GM23248 (cell line): ENCODE measurements at regions not wholly inside any gene's neighbourhood (a gene's known extent, or its start where the extent isn't known, plus 50 kb on each side); places are given as distances from the start of the nearest gene placed in this dataset.
A peak's percentile ranks its signal among the peaks of the same experiment; 100 is the strongest.

Source experiments
- DNase-seq: peaks from one replicate; pipeline ENCODE4 v3.0.0-alpha.2; 2015
- H2AFZ ChIP-seq: fragments of 200-600 bp; sonication (generic); 2 replicates; pipeline ENCODE4 v1.6.1; 2016; ENCODE audit warnings: antibody characterized with exemption
- H3F3A ChIP-seq: fragments of 200-600 bp; sonication (generic); 2 replicates; pipeline ENCODE4 v1.6.1; 2016; ENCODE audit warnings: mild to moderate bottlenecking, antibody characterized with exemption, mixed run types; ENCODE audit not compliant: insufficient read depth
- H3K27ac ChIP-seq: fragments of 200-600 bp; sonication (generic); 2 replicates; pipeline ENCODE4 v1.5.1; 2016; ENCODE audit warnings: mild to moderate bottlenecking
- H3K27me3 ChIP-seq: fragments of 200-600 bp; sonication (generic); replicated peaks from 2 replicates; pipeline ENCODE4 v1.6.1; 2016; ENCODE audit warnings: mild to moderate bottlenecking; ENCODE audit not compliant: insufficient read depth
- H3K36me3 ChIP-seq: fragments of 200-600 bp; sonication (generic); 2 replicates; pipeline ENCODE4 v1.6.1; 2016; ENCODE audit warnings: low read depth, mild to moderate bottlenecking
- H3K4me1 ChIP-seq: fragments of 200-600 bp; sonication (generic); 2 replicates; pipeline ENCODE4 v1.6.1; 2016; ENCODE audit warnings: mild to moderate bottlenecking; ENCODE audit not compliant: insufficient read depth
- H3K4me2 ChIP-seq: fragments of 200-600 bp; sonication (generic); one replicate; pipeline ENCODE4 v1.6.1; 2016; ENCODE audit warnings: mild to moderate bottlenecking; ENCODE audit not compliant: unreplicated experiment
- H3K4me3 ChIP-seq: fragments of 200-600 bp; sonication (generic); 2 replicates; pipeline ENCODE4 v1.5.1; 2016; ENCODE audit warnings: mild to moderate bottlenecking
- H3K79me2 ChIP-seq: fragments of 200-600 bp; sonication (generic); 2 replicates; pipeline ENCODE4 v1.6.1; 2016; ENCODE audit warnings: mild to moderate bottlenecking; ENCODE audit not compliant: insufficient read depth
- H3K9ac ChIP-seq: fragments of 200-600 bp; sonication (generic); 2 replicates; pipeline ENCODE4 v1.6.1; 2016; ENCODE audit warnings: mild to moderate bottlenecking
- H3K9me2 ChIP-seq: fragments of 200-600 bp; sonication (generic); 2 replicates; pipeline ENCODE4 v1.6.1; 2016; ENCODE audit warnings: mixed run types, mild to moderate bottlenecking, moderate library complexity; ENCODE audit not compliant: insufficient read depth
- H3K9me3 ChIP-seq: fragments of 200-600 bp; sonication (generic); one replicate; pipeline ENCODE4 v1.6.1; 2017; ENCODE audit warnings: low read depth
- H4K20me1 ChIP-seq: fragments of 200-600 bp; sonication (generic); 2 replicates; pipeline ENCODE4 v1.6.0; 2016; ENCODE audit not compliant: insufficient read depth
- EZH2 ChIP-seq: fragments of 200-600 bp; sonication (generic); IDR thresholded peaks from 2 replicates; pipeline ENCODE4 v1.6.1; 2018; ENCODE audit warnings: antibody characterized with exemption, mild to moderate bottlenecking; ENCODE audit not compliant: insufficient read depth, poor library complexity, severe bottlenecking
- EZH2phosphoT487 ChIP-seq: fragments of 200-600 bp; sonication (generic); IDR thresholded peaks from 2 replicates; pipeline ENCODE4 v1.6.1; 2018; ENCODE audit warnings: antibody characterized with exemption, moderate library complexity, mild to moderate bottlenecking, low read depth; ENCODE audit not compliant: insufficient read depth
- WGBS, 2 experiments: methylation state at CpG; one replicate each; pipeline ENCODE4 v1.1.6; 2015 to 2017; ENCODE audit warnings: low lambda C conversion rate in 2 of 2, low coverage in 1 of 2; ENCODE audit errors: missing lambda C conversion rate in 2 of 2; 5-methylcytosine and 5-hydroxymethylcytosine counted together
- in situ Hi-C: fragments of 300-500 bp; cut with MboI; formaldehyde crosslinking; loops from 2 replicates; pipeline ENCODE4 v1.15.0; 2020

- Histone ChIP-seq H4K20me1 (no peaks in the 10 kb centered on the region), H3K4me1 (peaks cover 10% of the 10 kb centered on the region), H3K9me2 (no peaks in the 10 kb centered on the region), H3K36me3 (no peaks in the 10 kb centered on the region), H3K4me3 (peak overlapping the region; percentile 42), H3F3A (peaks cover 4% of the 10 kb centered on the region; the same call in 1 of the 2 replicates), H3K27ac (no peak overlapping the region), H2AFZ (peak overlapping the region; percentile 74), H3K9ac (peak overlapping the region; percentile 5; the same call in 1 of the 2 replicates), H3K27me3 (no peaks in the 10 kb centered on the region), H3K9me3 (no peaks in the 10 kb centered on the region), H3K4me2 (peak overlapping the region; percentile 53), H3K79me2 (no peaks in the 10 kb centered on the region)
- TF ChIP-seq EZH2, result no peak
- no peak for TF ChIP-seq EZH2phosphoT487
- in situ Hi-C loops, result no loop called here
- 0 to 14% methylated on average over 3 of the region's 3 CpGs for WGBS, 2 experiments
- DNase-seq, result peak; percentile 61
These were observed 51.7 kb upstream of the COL8A1 start for GRCh38 chr3:99586701-99587100.

GRCh38 chr3:99579965-99580364 lies 58.4 kb upstream of the COL8A1 start:
- Histone ChIP-seq H3K4me3 (no peak overlapping the region), H3K36me3 (no peaks in the 10 kb centered on the region), H3K9ac (no peak overlapping the region), H3K9me2 (no peaks in the 10 kb centered on the region), H3K27me3 (no peaks in the 10 kb centered on the region), H4K20me1 (no peaks in the 10 kb centered on the region), H3K4me2 (no peak overlapping the region), H2AFZ (no peak overlapping the region), H3K79me2 (no peaks in the 10 kb centered on the region), H3K4me1 (peaks cover 27% of the 10 kb centered on the region), H3K9me3 (no peaks in the 10 kb centered on the region), H3F3A (peaks cover 12% of the 10 kb centered on the region), H3K27ac (no peak overlapping the region)
- DNase-seq, result no peak
- in situ Hi-C loops, result no loop called here
- 43 to 55% methylated on average over 3 of the region's 3 CpGs for WGBS, 2 experiments
- no peak for TF ChIP-seq EZH2phosphoT487
- TF ChIP-seq EZH2, result no peak

DNA sequence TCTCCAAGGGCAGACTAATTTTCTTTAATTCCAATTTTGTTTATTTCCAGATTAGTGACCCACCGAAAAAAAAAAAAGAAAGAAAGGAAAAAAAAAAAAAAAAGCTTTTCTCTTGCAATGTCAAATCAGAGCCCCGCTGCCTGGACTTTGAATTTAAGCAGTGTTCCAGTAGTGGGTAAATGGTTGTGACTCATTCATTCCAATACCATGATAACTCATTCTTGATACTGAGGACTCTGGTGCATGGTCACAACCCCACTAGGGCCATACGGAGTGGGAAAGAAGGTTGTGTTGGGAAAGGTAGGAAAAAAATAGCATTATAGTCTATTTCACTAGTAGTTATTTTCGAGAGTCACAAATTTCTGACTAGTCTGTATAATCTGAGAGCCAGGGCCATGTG lies 59.1 kb upstream of the COL8A1 start:
- in situ Hi-C loops, result no loop called here
- H3K9me2 ChIP-seq, result no peaks in the 10 kb centered on the region
- peak; percentile 65 for DNase-seq
- H3K9ac ChIP-seq, result no peak overlapping the region
- no peak overlapping the region for H3K4me3 ChIP-seq
- no peak overlapping the region for H3K4me2 ChIP-seq
- WGBS, 2 experiments, result 53 to 59% methylated on average over 3 to 4 of the region's 4 CpGs
- H3K79me2 ChIP-seq, result no peaks in the 10 kb centered on the region
- no peaks in the 10 kb centered on the region for H3K36me3 ChIP-seq
- peaks cover 27% of the 10 kb centered on the region for H3K4me1 ChIP-seq
- H3K27ac ChIP-seq, result no peak overlapping the region
- no peaks in the 10 kb centered on the region for H3K27me3 ChIP-seq
- no peaks in the 10 kb centered on the region for H3K9me3 ChIP-seq
- H3F3A ChIP-seq, result peaks cover 12% of the 10 kb centered on the region
- TF ChIP-seq EZH2phosphoT487, result no peak
- TF ChIP-seq EZH2, result no peak
- no peak overlapping the region for H2AFZ ChIP-seq
- no peaks in the 10 kb centered on the region for H4K20me1 ChIP-seq

DNA sequence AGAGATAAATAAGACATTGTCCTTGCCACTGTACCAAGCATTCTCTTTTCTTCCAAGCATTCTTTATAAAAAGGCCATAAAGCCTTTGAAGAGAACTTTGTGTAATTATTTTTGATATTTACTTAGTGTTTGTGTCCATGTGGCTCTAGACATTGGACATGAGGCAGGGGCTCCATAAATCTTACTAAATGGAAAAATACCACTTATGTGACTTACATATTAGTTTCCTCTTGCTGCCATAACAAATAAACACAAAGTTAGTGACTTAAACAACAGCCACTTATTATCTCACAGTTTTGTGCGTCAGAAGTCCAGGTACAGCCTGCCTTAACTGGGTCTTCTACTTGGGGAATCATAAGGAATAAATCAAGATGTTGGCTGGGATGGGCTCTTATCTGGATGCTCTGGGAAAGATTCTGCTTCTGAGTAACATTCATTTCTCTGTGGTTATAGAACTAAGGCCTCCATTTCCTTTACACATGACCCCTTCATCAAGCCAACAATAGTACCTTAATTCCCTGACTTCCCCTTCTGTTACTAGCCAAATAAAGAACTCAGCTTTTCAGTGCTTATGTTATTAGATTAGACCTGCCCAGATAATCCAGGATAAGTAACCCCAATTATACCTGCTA lies 59.9 kb upstream of the COL8A1 start:
- H3K27me3 ChIP-seq, result no peaks in the 10 kb centered on the region
- no peak overlapping the region for H3K27ac ChIP-seq
- no peak overlapping the region for H3K9ac ChIP-seq
- H3F3A ChIP-seq, result peaks cover 12% of the 10 kb centered on the region
- peaks cover 27% of the 10 kb centered on the region for H3K4me1 ChIP-seq
- H4K20me1 ChIP-seq, result no peaks in the 10 kb centered on the region
- no peak overlapping the region for H3K4me3 ChIP-seq
- no peak overlapping the region for H2AFZ ChIP-seq
- H3K79me2 ChIP-seq, result no peaks in the 10 kb centered on the region
- no peaks in the 10 kb centered on the region for H3K36me3 ChIP-seq
- in situ Hi-C loops, result no loop called here
- H3K4me2 ChIP-seq, result peak overlapping the region; percentile 2
- H3K9me2 ChIP-seq, result no peaks in the 10 kb centered on the region
- 81 to 93% methylated on average over 1 of the region's 1 CpG for WGBS, 2 experiments
- DNase-seq, result no peak
- TF ChIP-seq EZH2phosphoT487 (no peak), EZH2 (no peak)
- no peaks in the 10 kb centered on the region for H3K9me3 ChIP-seq
